Spinal cord (tissue), 9 donors: ENCODE measurements at regions not wholly inside any gene's neighbourhood (a gene's known extent, or its start where the extent isn't known, plus 50 kb on each side); places are given as distances from the start of the nearest gene placed in this dataset.

Experiments used
- DNase-seq, 6 donors: peaks; one replicate each; pipeline versions ENCODE4 v3.0.0 to v3.0.0-alpha.2; 2013 to 2015; ENCODE audit warnings: low spot score in 6 of 6, low read depth in 4 of 6
- H3K27ac ChIP-seq: one replicate; pipeline ENCODE4 v1.5.1; 2013; ENCODE audit warnings: low read depth, low read length, control low read depth
- H3K27me3 ChIP-seq: one replicate; pipeline ENCODE4 v1.6.1; 2013; ENCODE audit warnings: low read length; ENCODE audit not compliant: control insufficient read depth, insufficient read depth
- H3K36me3 ChIP-seq: one replicate; pipeline ENCODE4 v1.6.1; 2013; ENCODE audit warnings: low read length; ENCODE audit not compliant: control insufficient read depth, insufficient read depth
- H3K4me1 ChIP-seq: one replicate; pipeline ENCODE4 v1.6.1; 2013; ENCODE audit warnings: low read length; ENCODE audit not compliant: control insufficient read depth, insufficient read depth
- H3K4me3 ChIP-seq: one replicate; pipeline ENCODE4 v1.5.1; 2013; ENCODE audit warnings: low read depth, low read length, control low read depth
- H3K9me3 ChIP-seq: one replicate; pipeline ENCODE4 v1.6.1; 2013; ENCODE audit warnings: low read length; ENCODE audit not compliant: control insufficient read depth, insufficient read depth
- WGBS: methylation state at CpG from one replicate; pipeline ENCODE4 v1.1.5; 2013; ENCODE audit warnings: missing lambda C conversion rate; ENCODE audit not compliant: insufficient coverage; 5-methylcytosine and 5-hydroxymethylcytosine counted together
- donor health status: healthy.

- Histone ChIP-seq H3K9me3 (no peaks in the 10 kb centered on the region), H3K27me3 (no peaks in the 10 kb centered on the region), H3K4me3 (no peak overlapping the region), H3K36me3 (no peaks in the 10 kb centered on the region), H3K4me1 (no peaks in the 10 kb centered on the region), H3K27ac (no peak overlapping the region)
- WGBS: 100% methylated on average over 1 of the region's 3 CpGs
- DNase-seq: no peak
Measured at GRCh38 chr1:56188221-56188620, 391.1 kb downstream of the PLPP3 start.

GRCh38 chr1:56187405-56187804 is 392.0 kb downstream of the PLPP3 start:
- Histone ChIP-seq H3K4me3 (no peak overlapping the region), H3K9me3 (no peaks in the 10 kb centered on the region), H3K36me3 (no peaks in the 10 kb centered on the region), H3K27ac (no peak overlapping the region), H3K4me1 (no peaks in the 10 kb centered on the region), H3K27me3 (no peaks in the 10 kb centered on the region)
- WGBS: 100% methylated on average over 1 of the region's 1 CpG
- DNase-seq: peak in 1 of 6 donors; percentile 20

- DNase-seq: no peak
- Histone ChIP-seq H3K9me3 (no peaks in the 10 kb centered on the region), H3K27me3 (no peaks in the 10 kb centered on the region), H3K4me1 (no peaks in the 10 kb centered on the region), H3K27ac (no peak overlapping the region), H3K36me3 (no peaks in the 10 kb centered on the region), H3K4me3 (no peak overlapping the region)
- no CpG with 5 or more reads among the region's 2 CpGs for WGBS
Measured at GRCh38 chr1:56185493-56185892, 393.9 kb downstream of the PLPP3 start.

- no peaks in the 10 kb centered on the region for H3K36me3 ChIP-seq
- H3K27me3 ChIP-seq: no peaks in the 10 kb centered on the region
- peaks cover 3% of the 10 kb centered on the region for H3K4me1 ChIP-seq
- H3K4me3 ChIP-seq: no peak overlapping the region
- no peak for DNase-seq
- 94% methylated on average over 1 of the region's 2 CpGs for WGBS
- H3K9me3 ChIP-seq: no peaks in the 10 kb centered on the region
- no peak overlapping the region for H3K27ac ChIP-seq
Measured at GRCh38 chr1:56183151-56183550, 396.2 kb downstream of the PLPP3 start.

- no peaks in the 10 kb centered on the region for H3K9me3 ChIP-seq
- H3K36me3 ChIP-seq: no peaks in the 10 kb centered on the region
- 91% methylated on average over 1 of the region's 5 CpGs for WGBS
- peaks cover 3% of the 10 kb centered on the region for H3K4me1 ChIP-seq
- H3K27me3 ChIP-seq: no peaks in the 10 kb centered on the region
- DNase-seq: no peak
- H3K27ac ChIP-seq: no peak overlapping the region
- no peak overlapping the region for H3K4me3 ChIP-seq
Measured at GRCh38 chr1:56180520-56181190, 398.7 kb downstream of the PLPP3 start.

GRCh38 chr1:56179543-56179942 is 399.8 kb downstream of the PLPP3 start:
- Histone ChIP-seq H3K27me3 (no peaks in the 10 kb centered on the region), H3K27ac (no peak overlapping the region), H3K4me1 (peaks cover 3% of the 10 kb centered on the region), H3K4me3 (no peak overlapping the region), H3K9me3 (no peaks in the 10 kb centered on the region), H3K36me3 (no peaks in the 10 kb centered on the region)
- DNase-seq: no peak
- WGBS: 43% methylated on average over 1 of the region's 1 CpG

GRCh38 chr1:56175211-56175610 is 404.2 kb downstream of the PLPP3 start:
- H3K4me3 ChIP-seq: no peak overlapping the region
- DNase-seq: peak in 1 of 6 donors; percentile 28
- WGBS: 64% methylated on average over 3 of the region's 3 CpGs
- no peak overlapping the region for H3K27ac ChIP-seq
- H3K27me3 ChIP-seq: no peaks in the 10 kb centered on the region
- H3K4me1 ChIP-seq: peaks cover 3% of the 10 kb centered on the region
- no peaks in the 10 kb centered on the region for H3K9me3 ChIP-seq
- no peaks in the 10 kb centered on the region for H3K36me3 ChIP-seq

GRCh38 chr1:56174176-56174885 is 405.0 kb downstream of the PLPP3 start:
- H3K27ac ChIP-seq: no peak overlapping the region
- 100% methylated on average over 1 of the region's 1 CpG for WGBS
- no peaks in the 10 kb centered on the region for H3K4me1 ChIP-seq
- H3K27me3 ChIP-seq: no peaks in the 10 kb centered on the region
- no peak for DNase-seq
- H3K9me3 ChIP-seq: no peaks in the 10 kb centered on the region
- H3K36me3 ChIP-seq: no peaks in the 10 kb centered on the region
- H3K4me3 ChIP-seq: no peak overlapping the region

- whole genome bisulfite sequencing: no CpG with 5 or more reads among the region's 1 CpG
- no peaks in the 10 kb centered on the region for H3K36me3 ChIP-seq
- H3K4me1 ChIP-seq: no peaks in the 10 kb centered on the region
- H3K9me3 ChIP-seq: no peaks in the 10 kb centered on the region
- DNase-seq: no peak
- no peaks in the 10 kb centered on the region for H3K27me3 ChIP-seq
- no peak overlapping the region for H3K4me3 ChIP-seq
- H3K27ac ChIP-seq: no peak overlapping the region
Measured at GRCh38 chr1:56173736-56174135, 405.6 kb downstream of the PLPP3 start.

- DNase-seq: no peak
- H3K27ac ChIP-seq: no peak overlapping the region
- no CpG with 5 or more reads among the region's 1 CpG for WGBS
- H3K4me1 ChIP-seq: no peaks in the 10 kb centered on the region
- H3K4me3 ChIP-seq: no peak overlapping the region
- no peaks in the 10 kb centered on the region for H3K9me3 ChIP-seq
- H3K36me3 ChIP-seq: no peaks in the 10 kb centered on the region
- no peaks in the 10 kb centered on the region for H3K27me3 ChIP-seq
Measured at GRCh38 chr1:56171670-56172069, 407.7 kb downstream of the PLPP3 start.
